ENCODE measurements at regions not wholly inside any gene's neighbourhood (a gene's known extent, or its start where the extent isn't known, plus 50 kb on each side); places are given as distances from the start of the nearest gene placed in this dataset.

DNA sequence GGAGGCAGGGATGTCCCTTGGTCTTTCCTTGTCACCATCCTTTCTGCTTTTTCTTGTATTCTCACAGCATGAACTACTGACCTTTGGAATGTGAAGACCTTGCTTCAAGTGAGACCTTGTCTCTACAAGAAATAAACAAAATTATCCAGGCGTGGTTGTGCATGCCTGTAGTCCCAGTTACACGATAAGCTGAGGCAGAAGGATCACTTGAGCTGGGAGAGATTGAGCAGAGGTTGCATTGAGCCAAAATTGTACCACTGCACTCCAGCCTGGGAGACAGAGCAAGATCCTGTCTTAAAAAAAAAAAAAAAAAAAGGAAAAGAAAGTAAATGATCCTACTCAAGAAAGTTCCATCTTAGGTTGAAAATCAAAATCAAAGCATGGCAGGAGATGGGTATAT is 173.7 kb downstream of the IRS1 start:
- TF ChIP-seq, protein P1, sequence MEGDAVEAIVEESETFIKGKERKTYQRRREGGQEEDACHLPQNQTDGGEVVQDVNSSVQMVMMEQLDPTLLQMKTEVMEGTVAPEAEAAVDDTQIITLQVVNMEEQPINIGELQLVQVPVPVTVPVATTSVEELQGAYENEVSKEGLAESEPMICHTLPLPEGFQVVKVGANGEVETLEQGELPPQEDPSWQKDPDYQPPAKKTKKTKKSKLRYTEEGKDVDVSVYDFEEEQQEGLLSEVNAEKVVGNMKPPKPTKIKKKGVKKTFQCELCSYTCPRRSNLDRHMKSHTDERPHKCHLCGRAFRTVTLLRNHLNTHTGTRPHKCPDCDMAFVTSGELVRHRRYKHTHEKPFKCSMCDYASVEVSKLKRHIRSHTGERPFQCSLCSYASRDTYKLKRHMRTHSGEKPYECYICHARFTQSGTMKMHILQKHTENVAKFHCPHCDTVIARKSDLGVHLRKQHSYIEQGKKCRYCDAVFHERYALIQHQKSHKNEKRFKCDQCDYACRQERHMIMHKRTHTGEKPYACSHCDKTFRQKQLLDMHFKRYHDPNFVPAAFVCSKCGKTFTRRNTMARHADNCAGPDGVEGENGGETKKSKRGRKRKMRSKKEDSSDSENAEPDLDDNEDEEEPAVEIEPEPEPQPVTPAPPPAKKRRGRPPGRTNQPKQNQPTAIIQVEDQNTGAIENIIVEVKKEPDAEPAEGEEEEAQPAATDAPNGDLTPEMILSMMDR (IDR thresholded peaks at IDR 0.05): no peak
- no peak for TF ChIP-seq POLR2A (IDR thresholded peaks at IDR 0.05)

All from heart left ventricle (tissue), 13 donors.